NCI-H1105 treated with DMSO at 0.1 percent for 48 hours (cell line): ENCODE measurements at regions not wholly inside any gene's neighbourhood (a gene's known extent, or its start where the extent isn't known, plus 50 kb on each side); places are given as distances from the start of the nearest gene placed in this dataset.

ENCODE experiments used
- DNase-seq: peaks from one replicate; lab custom pipeline; 2025; lab: John Stamatoyannopoulos, UW

DNA sequence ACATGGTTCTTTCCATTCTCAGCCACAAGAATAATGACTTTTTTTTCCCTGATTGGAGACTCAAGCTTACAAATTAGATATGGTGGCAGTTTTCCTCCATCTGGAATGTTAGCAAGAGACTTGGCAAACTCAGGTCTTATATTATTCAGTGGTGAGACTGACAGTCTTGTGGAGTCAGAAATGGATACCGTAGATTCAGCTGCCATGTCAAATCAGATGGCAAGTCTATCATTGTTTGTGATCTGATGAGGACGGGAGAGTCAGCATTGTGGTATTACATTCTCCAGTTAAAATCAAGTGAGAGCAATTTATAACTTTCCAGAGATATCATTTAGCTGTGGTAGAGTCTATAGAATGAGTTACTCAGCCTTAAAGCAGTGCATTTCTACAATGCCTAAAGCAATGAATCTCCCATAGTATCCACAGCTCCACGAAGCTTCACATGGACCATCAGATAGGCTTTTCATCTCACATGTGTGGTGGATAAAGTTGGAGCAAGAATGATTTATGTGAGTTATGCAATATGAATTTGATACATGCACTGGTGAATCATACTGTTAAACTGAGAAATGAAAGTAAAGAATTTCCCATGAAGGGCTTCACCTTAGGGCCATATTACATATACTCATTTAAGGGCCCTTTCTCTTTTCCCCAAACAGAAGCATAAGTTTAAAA lies 430.6 kb downstream of the ZNF608 start:
- DNase-seq: no peak

GRCh38 chr5:124310453-124310852 lies 436.0 kb downstream of the ZNF608 start:
- no peak for DNase-seq

- DNase-seq: no peak
Measured at GRCh38 chr5:124309241-124309980, 437.0 kb downstream of the ZNF608 start.

DNA sequence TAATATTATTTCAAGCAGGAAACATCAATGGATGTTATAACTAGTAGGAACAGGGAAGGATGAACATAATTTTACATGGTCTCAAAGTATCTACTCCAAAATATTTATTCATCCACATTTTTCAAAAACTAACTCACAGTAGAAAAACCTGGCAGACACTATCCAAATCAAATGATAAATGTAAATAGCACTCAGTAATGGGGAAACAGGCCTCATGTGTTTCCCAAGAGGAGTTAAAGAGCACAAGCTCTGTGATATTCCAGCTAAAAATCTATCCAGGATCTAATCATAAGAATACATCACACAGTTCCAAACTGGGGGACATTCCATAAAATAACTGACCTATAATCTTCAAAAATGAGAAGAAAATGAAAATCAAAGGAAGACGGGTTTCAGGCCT lies 443.1 kb downstream of the ZNF608 start:
- DNase-seq: no peak

DNA sequence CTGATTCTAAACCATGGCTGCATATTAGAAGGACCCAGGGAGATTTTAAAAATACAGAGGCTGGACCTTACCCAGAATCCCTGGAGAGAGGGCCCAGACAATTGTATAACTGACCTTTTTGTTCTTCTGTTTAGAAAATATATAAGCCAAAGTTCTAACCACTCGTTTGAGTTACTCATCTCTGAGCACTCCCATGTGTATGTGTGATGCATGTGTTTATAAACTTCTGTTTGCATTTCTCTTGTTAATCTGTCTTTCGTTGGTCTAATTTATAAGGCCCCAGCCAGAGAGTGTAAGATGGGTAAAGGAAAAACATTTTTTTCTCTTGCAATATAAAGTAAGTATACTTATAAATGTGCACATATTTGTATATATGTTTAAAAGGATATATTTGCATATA lies 443.9 kb downstream of the ZNF608 start:
- no peak for DNase-seq

GRCh38 chr5:124301850-124302249 lies 444.6 kb downstream of the ZNF608 start:
- no peak for DNase-seq

- DNase-seq: no peak
Measured at GRCh38 chr5:124300815-124301621, 445.4 kb downstream of the ZNF608 start.

DNA sequence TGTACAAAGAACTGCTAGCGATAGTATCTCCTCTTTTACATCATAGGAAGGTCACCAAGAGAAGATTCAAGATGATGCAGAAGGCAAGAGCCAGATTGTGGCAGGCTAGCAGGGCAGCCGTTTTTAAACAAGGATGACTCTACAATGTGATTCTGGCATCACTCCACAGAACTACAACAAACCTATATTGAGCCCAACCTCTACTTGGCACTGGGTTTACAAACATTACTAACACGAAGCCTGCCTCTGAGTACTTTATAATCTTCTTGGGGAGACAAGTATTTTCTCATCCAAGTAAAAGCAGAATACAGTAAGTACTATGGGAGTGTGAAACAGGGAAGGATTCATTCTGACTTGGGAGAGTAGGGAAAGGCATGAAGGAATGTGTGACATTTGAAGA lies 448.6 kb downstream of the ZNF608 start:
- no peak for DNase-seq

GRCh38 chr5:124292322-124292855 lies 454.1 kb downstream of the ZNF608 start:
- DNase-seq: no peak

DNA sequence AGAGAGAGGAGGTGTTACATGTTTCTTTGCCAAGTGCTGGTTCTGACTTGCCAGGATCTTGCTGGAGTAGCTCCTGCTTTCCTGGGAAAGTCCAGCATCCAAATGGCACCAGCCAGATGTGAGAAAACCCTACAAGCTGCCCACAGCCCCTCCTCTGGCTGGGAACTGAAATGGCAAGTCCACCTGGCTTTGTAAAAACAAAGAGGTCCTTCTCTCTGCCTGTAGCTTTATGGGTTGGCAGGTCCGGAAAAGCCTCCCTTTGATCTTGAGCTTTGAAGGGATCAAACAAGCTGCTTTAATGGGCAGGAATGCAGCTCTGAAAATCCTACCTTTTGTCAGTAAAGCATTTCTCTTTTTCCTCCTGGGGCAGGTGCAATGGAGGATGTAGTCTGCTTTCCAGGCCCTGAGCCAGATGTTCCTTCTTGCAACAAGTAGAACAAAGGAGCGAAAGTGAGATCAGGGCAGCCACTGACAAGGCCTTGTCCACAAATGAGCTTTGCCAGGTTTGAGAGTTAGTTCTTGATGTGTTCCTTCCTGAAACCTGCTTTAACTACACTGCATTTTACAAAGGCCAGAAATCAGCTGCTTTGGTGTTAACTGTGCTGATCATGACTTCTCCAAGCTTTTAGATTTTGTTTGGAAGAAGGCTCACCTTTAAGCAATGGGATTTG lies 456.7 kb downstream of the ZNF608 start:
- peak; percentile 79 for DNase-seq

DNA sequence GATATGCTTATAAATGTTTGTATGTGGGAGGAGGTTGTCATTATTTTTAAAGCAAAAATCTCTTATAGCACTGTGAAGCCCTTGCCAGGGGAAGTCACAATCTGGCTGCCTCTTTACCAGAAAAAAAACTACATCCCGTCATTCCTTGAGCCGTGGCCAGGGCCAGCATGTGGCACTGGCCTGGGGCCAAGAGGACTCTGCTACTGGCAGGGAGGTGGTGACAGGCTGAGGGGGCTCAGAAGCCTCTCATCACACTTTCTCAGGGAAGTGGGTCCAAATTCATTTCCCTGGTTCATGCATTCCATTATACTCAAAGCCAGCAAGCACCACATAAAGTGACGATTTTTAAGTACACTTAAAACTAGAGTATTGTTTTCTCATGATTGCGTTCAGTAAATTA lies 457.3 kb downstream of the ZNF608 start:
- peak; percentile 41 for DNase-seq

GRCh38 chr5:124287813-124288212 lies 458.6 kb downstream of the ZNF608 start:
- no peak for DNase-seq

GRCh38 chr5:124285733-124286132 lies 460.7 kb downstream of the ZNF608 start:
- DNase-seq: no peak

GRCh38 chr5:124285071-124285470 lies 461.4 kb downstream of the ZNF608 start:
- peak; percentile 7 for DNase-seq

DNA sequence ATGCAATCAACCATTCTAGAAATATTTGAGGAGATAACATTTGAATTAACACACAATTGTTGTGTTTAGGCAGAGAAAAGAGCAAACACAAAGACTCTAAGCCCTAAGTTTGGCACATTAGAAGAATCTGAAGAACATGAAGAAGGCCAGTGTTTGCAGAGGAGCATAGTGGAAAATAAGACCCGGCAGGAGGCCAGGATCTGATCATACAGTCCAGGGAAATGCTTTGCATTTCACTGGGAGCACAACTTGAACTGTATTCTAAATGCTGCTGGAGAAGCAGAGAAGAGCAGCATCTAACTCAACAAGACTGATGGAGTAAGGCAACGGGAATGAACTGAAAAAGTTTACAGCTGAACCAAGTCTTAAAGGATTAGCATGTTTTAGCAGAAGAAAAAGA lies 463.4 kb downstream of the ZNF608 start:
- no peak for DNase-seq

DNA sequence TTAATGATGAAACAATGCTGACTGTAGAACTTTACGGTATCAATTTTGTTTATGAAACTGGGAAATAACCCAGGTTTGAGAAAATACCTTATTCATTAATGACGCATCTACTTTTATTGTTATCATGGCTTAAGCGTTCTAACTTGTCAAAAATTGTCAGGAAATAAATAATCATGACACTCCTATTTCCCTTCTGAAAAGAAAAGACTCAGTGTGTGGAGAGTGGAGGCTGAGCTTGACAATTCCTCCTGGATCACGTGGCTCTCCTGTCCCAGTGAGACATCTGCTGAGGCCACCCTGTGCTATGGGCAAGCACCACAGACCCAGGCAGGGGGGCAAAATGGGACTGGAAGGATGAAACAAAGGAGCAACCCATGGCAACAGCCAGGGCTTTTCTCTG lies 466.4 kb downstream of the ZNF608 start:
- no peak for DNase-seq

DNA sequence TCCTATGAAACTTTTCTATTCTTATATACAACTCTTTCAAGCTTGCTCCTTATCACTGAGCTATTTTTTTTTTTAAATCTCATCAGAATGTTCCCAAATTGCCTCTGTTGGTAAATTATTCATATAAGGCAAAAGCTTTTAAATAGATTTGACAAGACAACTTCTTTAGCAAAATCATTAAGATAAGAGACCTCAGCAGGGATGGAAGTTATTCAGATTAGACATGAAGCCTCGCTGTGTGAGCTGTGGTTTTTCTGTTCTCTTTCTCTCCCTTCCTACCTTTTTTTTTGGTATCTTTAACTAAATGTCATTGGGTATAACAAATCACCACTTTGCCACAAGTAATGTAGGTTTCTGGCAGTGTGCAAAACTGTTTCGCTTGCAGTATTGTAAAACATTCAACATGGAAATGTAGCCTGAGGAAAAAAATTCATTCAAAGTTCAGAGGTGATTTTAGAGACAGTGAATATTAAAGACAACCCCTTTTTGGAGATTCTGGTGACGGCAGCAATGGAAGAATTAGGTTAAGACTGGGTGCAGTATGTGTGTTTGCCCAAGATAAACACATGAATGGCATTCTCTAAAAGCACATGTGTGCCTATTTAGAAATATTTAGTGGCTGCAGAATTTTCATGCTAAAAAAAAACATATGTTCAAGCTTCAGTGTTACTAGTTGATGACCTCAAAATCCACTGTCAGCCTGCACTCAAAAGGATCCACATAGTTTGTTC lies 467.1 kb downstream of the ZNF608 start:
- DNase-seq: no peak

- DNase-seq: no peak
Measured at GRCh38 chr5:124278636-124279035, 467.8 kb downstream of the ZNF608 start.

GRCh38 chr5:124277767-124278545 lies 468.5 kb downstream of the ZNF608 start:
- no peak for DNase-seq

DNA sequence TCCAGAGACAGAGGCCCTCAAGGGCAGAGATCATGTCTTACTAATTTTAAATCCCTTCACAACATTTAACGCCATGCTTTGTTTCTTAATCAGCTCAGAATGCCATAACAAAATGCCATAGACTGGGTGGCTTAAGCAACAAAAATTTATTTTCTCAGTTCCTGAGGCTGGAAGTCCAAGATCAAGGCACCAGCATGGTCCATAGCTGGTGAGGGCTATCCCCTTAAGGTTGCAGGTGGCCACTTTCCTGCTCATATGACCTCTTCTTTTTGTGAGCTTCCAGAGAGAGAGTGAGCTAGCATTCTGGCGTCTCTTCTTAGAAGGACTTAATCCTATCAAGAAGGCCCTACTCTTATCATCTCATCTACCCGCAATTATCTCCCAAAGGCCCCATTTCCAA lies 470.3 kb downstream of the ZNF608 start:
- no peak for DNase-seq

- DNase-seq: no peak
Measured at GRCh38 chr5:124274949-124275348, 471.5 kb downstream of the ZNF608 start.
